NCI-H82 treated with DMSO at 0.1 percent for 48 hours (cell line): ENCODE measurements at regions not wholly inside any gene's neighbourhood (a gene's known extent, or its start where the extent isn't known, plus 50 kb on each side); places are given as distances from the start of the nearest gene placed in this dataset.
"Not testable (repeated sequence)": the region's sequence is repeated elsewhere in the genome, so short reads cannot be mapped to it uniquely, and the experiment has no call there.

Source experiments
- DNase-seq: peaks from one replicate; lab custom pipeline; 2025; ENCODE audit not compliant: unreplicated experiment; lab: John Stamatoyannopoulos, UW

DNA sequence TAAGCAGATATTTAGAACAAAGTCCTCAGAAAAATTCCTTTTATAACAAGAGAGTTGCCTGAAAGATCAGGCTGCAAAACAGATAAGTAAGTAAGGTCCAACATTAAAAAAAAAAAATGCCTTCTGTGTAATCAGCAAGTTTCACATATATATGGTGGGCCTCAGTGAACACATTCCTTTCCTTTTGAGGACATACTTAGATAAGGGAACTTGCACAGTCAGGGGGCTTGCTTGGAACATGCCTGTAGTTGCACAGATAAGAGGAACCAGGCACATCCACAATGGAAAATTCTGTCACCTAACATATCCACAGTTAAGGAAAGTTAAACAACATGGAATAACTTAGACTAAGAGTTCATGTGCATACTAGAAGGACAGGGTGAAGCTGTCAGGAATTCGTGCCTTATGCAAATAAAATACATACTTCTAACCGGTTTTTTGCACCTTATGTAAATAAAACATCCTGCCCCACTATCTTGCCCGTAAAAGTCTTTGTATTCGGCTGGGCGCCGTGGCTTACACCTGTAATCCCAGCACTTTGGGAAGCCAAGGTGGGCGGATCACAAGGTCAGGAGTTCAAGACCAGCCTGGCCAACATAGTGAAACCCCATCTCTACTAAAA is 257.3 kb downstream of the ZNF33B start:
- DNase-seq = no peak

DNA sequence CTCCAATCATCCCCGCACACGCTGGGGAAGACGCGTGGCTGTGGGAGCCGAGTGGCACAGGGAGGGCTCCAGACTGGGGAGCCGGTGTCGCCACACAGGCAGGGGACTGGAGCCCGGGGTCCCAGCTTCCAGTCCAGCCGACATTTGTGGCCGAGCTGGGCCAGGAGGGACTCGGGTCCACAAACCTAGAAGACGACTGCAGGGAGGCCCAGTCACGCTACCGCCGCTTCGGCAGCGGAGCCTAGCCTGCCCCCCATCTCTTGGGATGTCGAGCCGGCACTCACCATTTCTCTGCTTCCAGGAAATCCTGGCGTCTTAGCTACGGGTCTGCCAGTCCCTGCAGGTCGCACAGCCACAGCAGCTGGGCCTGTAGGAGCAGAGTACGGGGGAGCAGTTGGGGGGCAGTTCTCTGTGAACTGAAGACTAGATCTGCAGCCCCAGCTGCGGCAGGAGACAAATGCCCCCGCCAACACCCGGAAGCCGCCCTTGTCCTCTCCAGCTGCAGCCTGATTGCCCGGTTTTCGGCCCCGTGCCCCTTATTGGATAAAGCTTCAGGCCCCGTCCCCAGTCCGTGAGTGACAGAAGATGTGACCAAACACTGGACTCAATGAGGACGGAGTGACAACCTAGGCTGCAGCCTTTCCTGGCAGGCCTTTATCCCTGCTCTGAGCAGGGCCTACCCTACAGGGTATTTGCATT is 270.7 kb downstream of the ZNF33B start:
- peak; percentile 41 for DNase-seq

GRCh38 chr10:42351745-42352144 is 286.6 kb downstream of the ZNF33B start:
- DNase-seq = no peak

DNA sequence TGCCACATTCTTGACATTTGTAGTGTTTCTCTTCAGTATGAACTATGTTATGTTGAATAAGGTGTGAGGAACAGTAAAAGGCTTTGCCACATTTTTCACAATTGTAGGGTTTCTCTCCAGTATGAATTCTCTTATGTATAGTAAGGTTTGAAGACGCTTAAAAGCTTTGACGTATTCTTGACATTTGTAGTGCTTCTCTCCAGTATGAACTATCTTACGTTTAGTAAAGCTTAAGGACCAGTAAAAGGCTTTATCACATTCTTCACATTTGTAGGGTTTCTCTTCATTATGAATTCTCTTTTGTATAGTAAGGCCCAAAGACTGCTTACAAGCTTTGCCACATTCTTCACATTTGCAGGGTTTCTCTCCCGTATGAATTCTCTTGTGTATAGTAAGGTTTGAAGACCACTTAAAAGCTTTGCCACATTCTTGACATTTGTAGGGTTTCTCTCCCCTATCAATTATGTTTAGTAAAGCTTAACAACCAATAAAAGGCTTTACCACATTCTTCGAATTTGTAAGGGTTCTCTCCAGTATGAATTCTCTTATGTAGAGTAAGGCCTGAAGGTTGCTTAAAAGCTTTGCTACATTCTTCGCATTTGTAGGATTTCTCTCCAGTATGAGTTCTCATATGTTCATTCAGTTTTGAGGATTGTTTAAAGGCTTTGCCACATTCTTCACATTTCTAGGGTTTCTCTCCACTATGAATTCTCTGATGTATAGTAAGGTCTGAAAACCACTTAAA is 301.6 kb downstream of the ZNF33B start:
- not testable (repeated sequence) for DNase-seq

- not testable (repeated sequence) for DNase-seq
These were observed 302.6 kb downstream of the ZNF33B start for GRCh38 chr10:42335653-42336296.

DNA sequence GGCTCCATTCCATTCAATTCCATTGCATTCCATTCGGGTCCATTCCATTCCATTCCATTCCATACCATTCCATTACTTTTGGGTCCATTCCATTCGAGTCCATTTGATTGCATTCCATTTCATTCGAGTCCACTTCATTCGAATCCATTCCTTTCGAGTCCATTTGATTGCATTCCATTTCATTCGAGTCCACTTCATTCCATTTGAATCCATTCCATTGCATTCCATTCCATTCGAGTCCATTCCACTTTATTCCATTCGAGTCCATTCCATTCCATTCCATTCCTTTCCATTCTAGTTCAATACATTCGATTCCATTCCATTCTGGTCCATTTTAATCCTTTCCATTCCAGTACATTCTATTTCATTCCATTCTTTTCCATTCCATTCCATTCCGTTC is 334.0 kb downstream of the ZNF33B start:
- no peak for DNase-seq

DNA sequence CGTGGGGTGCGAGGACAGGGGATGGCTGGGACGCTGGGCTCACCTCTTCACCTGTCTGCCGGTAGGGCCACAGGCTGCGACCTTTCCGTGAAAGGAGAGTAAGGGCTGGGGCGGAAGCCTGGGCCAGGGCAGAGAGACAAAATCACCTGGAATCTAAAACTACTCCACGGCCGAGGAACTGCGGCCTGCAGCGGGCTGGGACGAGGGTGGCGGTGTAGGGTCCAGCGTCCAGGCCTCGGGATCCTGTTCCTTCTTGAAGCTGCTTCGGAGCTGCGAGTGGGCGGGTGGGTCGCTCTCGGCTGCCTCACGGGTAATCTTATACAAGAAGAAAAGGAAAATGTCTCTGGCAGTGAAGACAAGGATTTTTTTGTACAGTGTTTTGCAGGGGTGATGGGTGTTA is 356.5 kb downstream of the ZNF33B start:
- DNase-seq = not testable (repeated sequence)

- not testable (repeated sequence) for DNase-seq
These were observed 368.6 kb downstream of the ZNF33B start for GRCh38 chr10:42269788-42270187.

- not testable (repeated sequence) for DNase-seq
These were observed 375.1 kb downstream of the ZNF33B start for GRCh38 chr10:42263259-42263658.

GRCh38 chr10:42243002-42243401 is 395.4 kb downstream of the ZNF33B start:
- not testable (repeated sequence) for DNase-seq

DNA sequence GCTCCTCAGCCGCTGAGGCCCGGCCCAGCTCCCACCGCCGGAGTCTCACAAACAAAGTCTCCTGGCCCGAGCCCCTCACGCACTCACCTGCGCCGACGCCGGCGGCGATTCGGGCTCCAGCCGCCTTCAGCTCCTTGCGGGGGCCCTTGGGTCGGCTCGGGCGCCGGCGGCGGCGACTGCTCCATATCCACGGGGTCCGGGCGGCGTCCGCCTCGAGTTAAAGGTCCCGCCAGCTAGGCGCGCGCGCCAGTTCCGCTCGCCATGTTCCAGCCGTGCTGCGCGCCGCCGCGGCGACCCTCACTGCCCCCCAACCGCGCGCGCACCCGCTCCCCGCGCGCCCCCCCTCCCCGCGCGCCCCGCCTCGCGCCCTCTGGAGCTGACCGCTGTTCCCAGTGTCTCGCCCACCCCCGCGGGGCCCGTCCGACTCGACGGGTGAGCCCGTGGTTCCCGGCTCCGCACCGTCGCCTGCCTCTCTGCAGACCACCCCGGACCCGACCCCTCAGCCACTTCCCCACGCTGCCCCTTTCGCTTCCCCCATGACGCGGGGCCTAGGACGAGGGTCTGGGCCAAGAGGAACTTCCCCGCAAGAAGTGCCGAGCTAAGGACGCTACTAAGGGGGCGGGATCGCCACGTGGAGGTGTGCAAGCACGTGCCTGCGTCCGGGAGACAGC is 396.1 kb downstream of the ZNF33B start:
- DNase-seq = no peak

GRCh38 chr10:42236401-42236800 is 402.0 kb downstream of the ZNF33B start:
- not testable (repeated sequence) for DNase-seq

GRCh38 chr10:42235736-42236135 is 402.6 kb downstream of the ZNF33B start:
- not testable (repeated sequence) for DNase-seq

GRCh38 chr10:42235241-42235640 is 403.1 kb downstream of the ZNF33B start:
- not testable (repeated sequence) for DNase-seq

DNA sequence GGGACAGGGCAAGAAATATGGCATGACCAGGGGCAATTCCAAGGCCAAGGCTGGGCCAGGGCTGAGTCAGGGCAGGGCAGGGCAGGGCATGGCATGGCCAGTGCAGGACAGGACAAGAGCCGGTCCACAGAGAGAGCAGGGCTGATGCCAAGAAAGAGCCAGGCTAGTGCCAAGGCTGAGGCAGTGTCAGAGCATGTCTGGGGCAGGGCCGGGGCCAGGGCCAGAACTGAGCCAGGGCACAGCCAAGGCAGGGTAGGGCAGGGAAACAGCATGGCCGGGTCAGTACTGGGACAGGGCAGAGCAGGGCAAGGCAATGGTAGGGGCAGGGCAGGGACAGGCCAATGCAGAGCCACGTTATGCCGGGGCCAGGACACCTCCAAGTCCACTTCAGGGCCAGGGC is 403.9 kb downstream of the ZNF33B start:
- not testable (repeated sequence) for DNase-seq

DNA sequence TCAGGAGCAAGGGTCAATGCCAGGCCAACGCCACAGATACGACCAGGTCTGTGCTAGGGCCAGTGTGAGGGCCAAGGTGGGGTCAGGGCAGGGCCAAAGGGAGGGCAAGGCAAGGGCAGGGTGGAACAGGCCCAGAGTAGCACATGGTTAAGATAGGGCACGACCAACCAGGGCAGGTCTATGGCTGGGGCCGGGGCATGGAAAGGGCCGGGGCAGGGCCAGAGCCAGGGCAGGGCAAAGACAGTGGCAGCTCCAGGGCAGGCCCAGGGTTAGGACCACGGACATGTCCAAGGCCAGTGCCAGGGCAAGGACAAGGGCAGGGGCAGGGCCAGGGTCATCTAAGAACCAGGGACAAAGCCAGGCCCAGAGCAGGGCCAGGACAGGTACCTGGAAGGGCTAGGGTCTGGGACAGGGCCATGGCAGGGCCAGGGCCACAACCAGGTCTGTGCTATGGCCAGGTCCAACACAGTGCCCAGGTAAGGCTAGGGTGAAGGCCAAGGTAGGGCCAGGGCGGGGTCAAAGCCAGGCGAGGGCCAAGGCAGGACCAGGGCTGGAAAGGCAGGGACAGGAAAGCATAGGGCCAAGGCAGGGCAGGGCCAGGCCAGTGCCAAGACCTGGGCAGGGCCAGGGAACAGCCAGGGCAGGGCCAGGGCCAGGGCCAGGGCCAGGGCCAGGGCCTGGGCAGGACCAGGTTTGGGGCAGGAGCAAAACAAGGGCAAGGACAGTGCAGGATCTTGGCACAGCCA is 404.7 kb downstream of the ZNF33B start:
- not testable (repeated sequence) for DNase-seq

DNA sequence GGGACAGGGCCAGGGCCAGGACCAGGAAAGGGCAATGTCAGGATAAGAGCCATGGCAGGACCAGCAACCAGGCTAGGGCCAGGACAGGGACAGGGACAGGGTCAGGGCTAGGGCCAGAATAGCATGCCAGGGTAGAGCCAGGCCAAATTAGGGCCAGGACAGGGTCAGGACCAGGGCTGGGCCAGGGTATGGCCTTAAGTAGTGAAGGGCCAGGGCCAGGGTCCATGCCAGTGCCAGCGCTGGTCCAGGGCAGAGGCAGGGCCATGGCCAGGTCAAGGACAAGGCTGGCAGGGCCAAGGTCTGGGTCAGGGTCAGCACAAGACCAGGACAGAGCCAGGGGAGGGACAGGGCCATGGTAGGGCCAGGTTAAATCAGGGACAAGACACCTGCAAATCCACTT is 405.4 kb downstream of the ZNF33B start:
- DNase-seq = not testable (repeated sequence)

- not testable (repeated sequence) for DNase-seq
These were observed 407.6 kb downstream of the ZNF33B start for GRCh38 chr10:42230812-42231211.

- not testable (repeated sequence) for DNase-seq
These were observed 408.3 kb downstream of the ZNF33B start for GRCh38 chr10:42230115-42230514.

GRCh38 chr10:42227859-42228258 is 410.5 kb downstream of the ZNF33B start:
- not testable (repeated sequence) for DNase-seq
